ENCODE measurements at regions not wholly inside any gene's neighbourhood (a gene's known extent, or its start where the extent isn't known, plus 50 kb on each side); places are given as distances from the start of the nearest gene placed in this dataset.

GRCh38 chr9:119834064-119834620, 464.9 kb upstream of the BRINP1 start:
- Histone ChIP-seq H3K27me3 (replicated peaks) (no peaks in the 10 kb centered on the region), H3K27ac (no peak overlapping the region), H3K36me3 (replicated peaks) (no peaks in the 10 kb centered on the region), H3K4me3 (ENCODE audit: low read depth, low read length) (no peak overlapping the region)
- no peak for DNase-seq
- TF ChIP-seq CTCF (IDR thresholded peaks at IDR 0.05; ENCODE audit: low read depth, low read length, missing control alignments): no peak
- in situ Hi-C loops (cut with HindIII; ENCODE audit: low pct_ligation_motif_present, low sequenced_read_pairs): no loop called here

GRCh38 chr9:119831309-119831708, 462.1 kb upstream of the BRINP1 start:
- in situ Hi-C loops (cut with HindIII; ENCODE audit: low pct_ligation_motif_present, low sequenced_read_pairs): no loop called here
- no peaks in the 10 kb centered on the region for H3K27me3 ChIP-seq (replicated peaks)
- no peak overlapping the region for H3K27ac ChIP-seq
- no peak for DNase-seq
- no peaks in the 10 kb centered on the region for H3K36me3 ChIP-seq (replicated peaks)
- H3K4me3 ChIP-seq (ENCODE audit: low read depth, low read length): no peak overlapping the region
- TF ChIP-seq CTCF (IDR thresholded peaks at IDR 0.05; ENCODE audit: low read depth, low read length, missing control alignments): no peak

GRCh38 chr9:119829748-119830147, 460.5 kb upstream of the BRINP1 start:
- DNase-seq: no peak
- in situ Hi-C loops (cut with HindIII; ENCODE audit: low pct_ligation_motif_present, low sequenced_read_pairs): no loop called here
- Histone ChIP-seq H3K36me3 (replicated peaks) (no peaks in the 10 kb centered on the region), H3K4me3 (ENCODE audit: low read depth, low read length) (no peak overlapping the region), H3K27ac (no peak overlapping the region), H3K27me3 (replicated peaks) (no peaks in the 10 kb centered on the region)
- no peak for TF ChIP-seq CTCF (IDR thresholded peaks at IDR 0.05; ENCODE audit: low read depth, low read length, missing control alignments)

GRCh38 chr9:119829186-119829585, 460.0 kb upstream of the BRINP1 start:
- DNase-seq: no peak
- no peak overlapping the region for H3K27ac ChIP-seq
- no peaks in the 10 kb centered on the region for H3K36me3 ChIP-seq (replicated peaks)
- no peaks in the 10 kb centered on the region for H3K27me3 ChIP-seq (replicated peaks)
- in situ Hi-C loops (cut with HindIII; ENCODE audit: low pct_ligation_motif_present, low sequenced_read_pairs): no loop called here
- no peak for TF ChIP-seq CTCF (IDR thresholded peaks at IDR 0.05; ENCODE audit: low read depth, low read length, missing control alignments)
- no peak overlapping the region for H3K4me3 ChIP-seq (ENCODE audit: low read depth, low read length)

- in situ Hi-C loops (cut with HindIII; ENCODE audit: low pct_ligation_motif_present, low sequenced_read_pairs): no loop called here
- H3K27ac ChIP-seq: no peak overlapping the region
- H3K36me3 ChIP-seq (replicated peaks): no peaks in the 10 kb centered on the region
- DNase-seq: no peak
- no peak for TF ChIP-seq CTCF (IDR thresholded peaks at IDR 0.05; ENCODE audit: low read depth, low read length, missing control alignments)
- H3K27me3 ChIP-seq (replicated peaks): no peaks in the 10 kb centered on the region
- no peak overlapping the region for H3K4me3 ChIP-seq (ENCODE audit: low read depth, low read length)
Observed at GRCh38 chr9:119827526-119827925, 458.3 kb upstream of the BRINP1 start.

GRCh38 chr9:119827126-119827525, 457.9 kb upstream of the BRINP1 start:
- Histone ChIP-seq H3K27ac (no peak overlapping the region), H3K27me3 (replicated peaks) (no peaks in the 10 kb centered on the region), H3K4me3 (ENCODE audit: low read depth, low read length) (no peak overlapping the region), H3K36me3 (replicated peaks) (no peaks in the 10 kb centered on the region)
- no peak for TF ChIP-seq CTCF (IDR thresholded peaks at IDR 0.05; ENCODE audit: low read depth, low read length, missing control alignments)
- in situ Hi-C loops (cut with HindIII; ENCODE audit: low pct_ligation_motif_present, low sequenced_read_pairs): no loop called here
- no peak for DNase-seq

Measured in brain microvascular endothelial cell (primary cell).